ENCODE measurements at regions not wholly inside any gene's neighbourhood (a gene's known extent, or its start where the extent isn't known, plus 50 kb on each side); places are given as distances from the start of the nearest gene placed in this dataset.

DNA sequence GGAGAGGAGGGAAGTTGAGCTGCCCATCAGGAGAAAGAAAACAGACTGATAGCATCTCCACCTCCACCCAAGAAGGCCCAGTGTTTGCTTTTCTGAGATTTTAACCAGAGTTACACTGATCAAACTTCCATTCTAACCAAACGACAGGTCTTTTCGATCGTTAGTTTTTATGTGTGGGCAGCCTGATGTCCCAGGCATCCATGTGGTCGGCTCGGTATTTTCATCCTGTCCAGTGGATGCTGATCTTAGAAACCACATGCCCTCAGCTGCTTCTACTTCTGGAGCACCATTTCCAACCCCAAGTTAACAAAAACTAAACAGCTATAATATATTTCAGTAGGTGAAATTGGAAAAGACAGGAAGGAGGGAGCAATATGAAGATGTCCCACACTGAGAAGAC, 536.8 kb upstream of the JAG1 start:
- Histone ChIP-seq H3K27ac (ENCODE audit: insufficient read depth in 1 of 2, low read depth in 1 of 2, low read length in 2 of 2, poor library complexity in 1 of 2, severe bottlenecking in 2 of 2) (no peak overlapping the region), H3K9me3 (ENCODE audit: control extremely low read depth in 1 of 5, control insufficient read depth in 4 of 5, insufficient read depth in 2 of 5, low read depth in 1 of 5, low read length in 4 of 5) (no peaks in the 10 kb centered on the region), H3K4me1 (ENCODE audit: control extremely low read depth in 1 of 4, control insufficient read depth in 4 of 4, insufficient read depth in 4 of 4, low read length in 3 of 4) (peaks cover 0 to 2% (median 0%) of the 10 kb centered on the region in 4 experiments), H3K4me3 (ENCODE audit: control insufficient read depth in 1 of 7, extremely low read depth in 1 of 7, insufficient read depth in 4 of 7, low read depth in 2 of 7, low read length in 6 of 7) (no peak overlapping the region), H3K36me3 (ENCODE audit: control insufficient read depth in 4 of 4, insufficient read depth in 4 of 4, low read length in 3 of 4) (no peaks in the 10 kb centered on the region), H3K27me3 (replicated peaks in 2 of 5; ENCODE audit: control insufficient read depth in 4 of 5, insufficient read depth in 5 of 5, low read length in 4 of 5) (no peaks in the 10 kb centered on the region)
- CTCF ChIA-PET: no interaction called here
- DNase-seq: no peak
- 100% methylated on average over 5 of the region's 5 CpGs for WGBS (ENCODE audit: insufficient coverage)
- POLR2A ChIA-PET: no interaction called here

DNA sequence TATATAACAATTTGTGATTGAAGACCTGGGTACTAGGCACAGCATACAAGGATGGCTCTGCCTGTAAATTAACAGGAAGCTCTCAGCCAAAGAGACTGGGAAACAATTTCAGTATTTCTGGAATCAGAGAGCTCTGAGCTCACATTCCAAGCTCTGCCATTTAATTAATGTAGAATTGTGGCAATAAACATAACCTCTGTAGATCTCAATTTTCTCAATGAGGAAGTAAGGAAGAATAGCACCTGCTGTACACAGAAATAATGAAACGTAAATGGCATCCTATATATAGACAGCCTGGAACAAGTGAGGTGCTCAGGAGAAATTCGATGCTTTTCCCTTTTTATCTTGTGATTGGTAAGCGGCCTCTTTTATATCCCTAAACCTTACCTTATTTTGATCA, 538.5 kb upstream of the JAG1 start:
- Histone ChIP-seq H3K36me3 (ENCODE audit: control insufficient read depth in 4 of 4, insufficient read depth in 4 of 4, low read length in 3 of 4) (no peaks in the 10 kb centered on the region), H3K27ac (ENCODE audit: insufficient read depth in 1 of 2, low read depth in 1 of 2, low read length in 2 of 2, poor library complexity in 1 of 2, severe bottlenecking in 2 of 2) (no peak overlapping the region), H3K27me3 (replicated peaks in 2 of 5; ENCODE audit: control insufficient read depth in 4 of 5, insufficient read depth in 5 of 5, low read length in 4 of 5) (no peaks in the 10 kb centered on the region), H3K9me3 (ENCODE audit: control extremely low read depth in 1 of 5, control insufficient read depth in 4 of 5, insufficient read depth in 2 of 5, low read depth in 1 of 5, low read length in 4 of 5) (no peaks in the 10 kb centered on the region), H3K4me1 (ENCODE audit: control extremely low read depth in 1 of 4, control insufficient read depth in 4 of 4, insufficient read depth in 4 of 4, low read length in 3 of 4) (peaks cover 2 to 13% (median 6%) of the 10 kb centered on the region in 4 experiments), H3K4me3 (ENCODE audit: control insufficient read depth in 1 of 7, extremely low read depth in 1 of 7, insufficient read depth in 4 of 7, low read depth in 2 of 7, low read length in 6 of 7) (no peak overlapping the region)
- ChIA-PET CTCF (no interaction called here), POLR2A (no interaction called here)
- WGBS (ENCODE audit: insufficient coverage): 93% methylated on average over 2 of the region's 3 CpGs
- DNase-seq: no peak

DNA sequence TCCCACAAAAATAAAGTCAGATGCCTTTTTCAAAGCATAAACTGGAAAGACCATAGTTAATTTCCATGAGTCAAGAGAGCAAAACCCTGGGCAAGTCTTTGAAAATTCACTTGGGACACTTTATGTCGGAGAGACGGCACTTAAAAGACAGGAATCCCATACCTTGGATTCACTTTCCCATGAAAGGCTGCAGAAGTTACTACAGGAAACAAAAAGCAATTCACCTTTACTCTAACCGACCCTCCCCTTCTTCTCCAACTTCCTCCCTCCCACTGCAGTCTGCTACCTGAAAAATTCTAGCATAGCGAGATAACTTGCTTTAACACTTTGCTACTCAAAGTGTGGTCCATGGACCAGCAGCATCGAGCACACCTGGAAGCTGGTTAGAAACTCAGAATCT, 539.1 kb upstream of the JAG1 start:
- 85% methylated on average over 5 of the region's 5 CpGs for WGBS (ENCODE audit: insufficient coverage)
- ChIA-PET POLR2A (no interaction called here), CTCF (interaction anchor here (1.9 kb wide), 1 partner anchor 8 kb away, joined by 5 read pairs; no protein-coding TSS in a partner anchor)
- H3K4me1 ChIP-seq (ENCODE audit: control extremely low read depth in 1 of 4, control insufficient read depth in 4 of 4, insufficient read depth in 4 of 4, low read length in 3 of 4): peaks cover 5 to 18% (median 12%) of the 10 kb centered on the region in 4 experiments
- H3K9me3 ChIP-seq (ENCODE audit: control extremely low read depth in 1 of 5, control insufficient read depth in 4 of 5, insufficient read depth in 2 of 5, low read depth in 1 of 5, low read length in 4 of 5): no peaks in the 10 kb centered on the region
- H3K27ac ChIP-seq (ENCODE audit: insufficient read depth in 1 of 2, low read depth in 1 of 2, low read length in 2 of 2, poor library complexity in 1 of 2, severe bottlenecking in 2 of 2): no peak overlapping the region
- no peaks in the 10 kb centered on the region for H3K27me3 ChIP-seq (replicated peaks in 2 of 5; ENCODE audit: control insufficient read depth in 4 of 5, insufficient read depth in 5 of 5, low read length in 4 of 5)
- no peaks in the 10 kb centered on the region for H3K36me3 ChIP-seq (ENCODE audit: control insufficient read depth in 4 of 4, insufficient read depth in 4 of 4, low read length in 3 of 4)
- H3K4me3 ChIP-seq (ENCODE audit: control insufficient read depth in 1 of 7, extremely low read depth in 1 of 7, insufficient read depth in 4 of 7, low read depth in 2 of 7, low read length in 6 of 7): no peak overlapping the region
- no peak for DNase-seq

DNA sequence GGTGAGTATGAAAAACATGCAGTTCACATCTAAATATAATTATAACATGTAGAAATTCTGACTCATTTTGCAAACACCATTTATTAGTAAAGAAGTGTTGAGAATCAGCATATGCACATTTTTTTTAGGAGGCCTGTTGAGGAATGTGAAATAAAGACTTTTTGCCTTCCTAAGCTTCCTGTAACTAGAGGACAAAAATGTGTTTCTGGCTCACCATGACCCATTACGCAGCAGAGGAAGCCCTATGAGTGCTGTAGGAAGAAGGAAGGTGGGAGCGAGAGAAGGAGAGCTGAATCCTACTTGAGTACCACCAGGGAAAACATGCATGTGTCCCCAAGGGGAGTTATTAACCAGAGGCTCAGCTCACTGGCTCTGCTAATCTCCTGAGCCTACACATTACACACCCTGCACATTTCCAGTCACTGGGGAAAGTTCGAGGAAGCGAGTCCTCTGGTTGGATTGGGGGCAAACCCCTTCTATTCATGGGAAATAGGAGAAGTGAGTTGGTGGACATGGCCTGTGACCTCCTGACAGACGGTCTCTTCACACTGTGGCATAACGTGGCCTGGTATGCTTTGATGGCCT, 540.5 kb upstream of the JAG1 start:
- Histone ChIP-seq H3K9me3 (ENCODE audit: control extremely low read depth in 1 of 5, control insufficient read depth in 4 of 5, insufficient read depth in 2 of 5, low read depth in 1 of 5, low read length in 4 of 5) (no peaks in the 10 kb centered on the region), H3K4me3 (ENCODE audit: control insufficient read depth in 1 of 7, extremely low read depth in 1 of 7, insufficient read depth in 4 of 7, low read depth in 2 of 7, low read length in 6 of 7) (no peak overlapping the region), H3K36me3 (ENCODE audit: control insufficient read depth in 4 of 4, insufficient read depth in 4 of 4, low read length in 3 of 4) (no peaks in the 10 kb centered on the region), H3K4me1 (ENCODE audit: control extremely low read depth in 1 of 4, control insufficient read depth in 4 of 4, insufficient read depth in 4 of 4, low read length in 3 of 4) (peaks cover 6 to 33% (median 17%) of the 10 kb centered on the region in 4 experiments), H3K27me3 (replicated peaks in 2 of 5; ENCODE audit: control insufficient read depth in 4 of 5, insufficient read depth in 5 of 5, low read length in 4 of 5) (no peaks in the 10 kb centered on the region), H3K27ac (ENCODE audit: insufficient read depth in 1 of 2, low read depth in 1 of 2, low read length in 2 of 2, poor library complexity in 1 of 2, severe bottlenecking in 2 of 2) (no peak overlapping the region)
- ChIA-PET CTCF (interaction anchor here (1.9 kb wide), 1 partner anchor 9 kb away, joined by 5 read pairs; no protein-coding TSS in a partner anchor), POLR2A (no interaction called here)
- WGBS (ENCODE audit: insufficient coverage): 100% methylated on average over 1 of the region's 6 CpGs
- no peak for DNase-seq

GRCh38 chr20:11216451-11217314, 542.9 kb upstream of the JAG1 start:
- H3K4me3 ChIP-seq (ENCODE audit: control insufficient read depth in 1 of 7, extremely low read depth in 1 of 7, insufficient read depth in 4 of 7, low read depth in 2 of 7, low read length in 6 of 7): no peak overlapping the region
- H3K36me3 ChIP-seq (ENCODE audit: control insufficient read depth in 4 of 4, insufficient read depth in 4 of 4, low read length in 3 of 4): no peaks in the 10 kb centered on the region
- no peak overlapping the region for H3K27ac ChIP-seq (ENCODE audit: insufficient read depth in 1 of 2, low read depth in 1 of 2, low read length in 2 of 2, poor library complexity in 1 of 2, severe bottlenecking in 2 of 2)
- H3K27me3 ChIP-seq (replicated peaks in 2 of 5; ENCODE audit: control insufficient read depth in 4 of 5, insufficient read depth in 5 of 5, low read length in 4 of 5): no peaks in the 10 kb centered on the region
- H3K4me1 ChIP-seq (ENCODE audit: control extremely low read depth in 1 of 4, control insufficient read depth in 4 of 4, insufficient read depth in 4 of 4, low read length in 3 of 4): peaks cover 6 to 44% (median 17%) of the 10 kb centered on the region in 4 experiments
- ChIA-PET POLR2A (no interaction called here), CTCF (interaction anchor here (3.0 kb wide), 1 partner anchor 11 kb away, joined by 12 read pairs; no protein-coding TSS in a partner anchor)
- H3K9me3 ChIP-seq (ENCODE audit: control extremely low read depth in 1 of 5, control insufficient read depth in 4 of 5, insufficient read depth in 2 of 5, low read depth in 1 of 5, low read length in 4 of 5): no peaks in the 10 kb centered on the region
- no peak for DNase-seq
- WGBS (ENCODE audit: insufficient coverage): 71% methylated on average over 2 of the region's 7 CpGs

- ChIA-PET CTCF (interaction anchor here (1.7 to 3.0 kb wide), 2 partner anchors 10 to 12 kb away, joined by 5 to 12 read pairs; no protein-coding TSS in a partner anchor), POLR2A (interaction anchor here (0.7 kb wide), 1 partner anchor 10 kb away, joined by 3 read pairs; no protein-coding TSS in a partner anchor)
- Histone ChIP-seq H3K27ac (ENCODE audit: insufficient read depth in 1 of 2, low read depth in 1 of 2, low read length in 2 of 2, poor library complexity in 1 of 2, severe bottlenecking in 2 of 2) (no peak overlapping the region), H3K36me3 (ENCODE audit: control insufficient read depth in 4 of 4, insufficient read depth in 4 of 4, low read length in 3 of 4) (no peaks in the 10 kb centered on the region), H3K4me1 (ENCODE audit: control extremely low read depth in 1 of 4, control insufficient read depth in 4 of 4, insufficient read depth in 4 of 4, low read length in 3 of 4) (peaks cover 6 to 50% (median 18%) of the 10 kb centered on the region in 4 experiments), H3K27me3 (replicated peaks in 2 of 5; ENCODE audit: control insufficient read depth in 4 of 5, insufficient read depth in 5 of 5, low read length in 4 of 5) (no peaks in the 10 kb centered on the region), H3K4me3 (ENCODE audit: control insufficient read depth in 1 of 7, extremely low read depth in 1 of 7, insufficient read depth in 4 of 7, low read depth in 2 of 7, low read length in 6 of 7) (peak overlapping the region in 2 of 7 experiments; percentile 23 to 34), H3K9me3 (ENCODE audit: control extremely low read depth in 1 of 5, control insufficient read depth in 4 of 5, insufficient read depth in 2 of 5, low read depth in 1 of 5, low read length in 4 of 5) (no peaks in the 10 kb centered on the region)
- WGBS (ENCODE audit: insufficient coverage): 7% methylated on average over 2 of the region's 6 CpGs
- DNase-seq: peak; percentile 52 to 93 (median 87)
These were observed 543.8 kb upstream of the JAG1 start for GRCh38 chr20:11217326-11218172.
